OCI-LY7 (cell line): ENCODE measurements at regions not wholly inside any gene's neighbourhood (a gene's known extent, or its start where the extent isn't known, plus 50 kb on each side); places are given as distances from the start of the nearest gene placed in this dataset.

Experiments
- BruUV-seq: library from RNA; stranded (reverse); fragments of 400-500 nt; replicated peaks from 2 replicates; lab custom pipeline; 2021; lab: Mats Ljungman, UMichigan
- CTCF ChIA-PET: fragments of 300-600 bp; sonication (Branson Sonifier 250); formaldehyde crosslinking; loops from one replicate; lab custom pipeline; 2022; ENCODE audit warnings: antibody characterized with exemption; ENCODE audit not compliant: unreplicated experiment; lab: Charles Lee
- POLR2A ChIA-PET: fragments of 300-600 bp; sonication (Branson Sonifier 250); formaldehyde crosslinking; loops from one replicate; lab custom pipeline; 2022; ENCODE audit warnings: antibody characterized with exemption; lab: Charles Lee
- DNase-seq: peaks from one replicate; pipeline ENCODE4 v3.0.0-alpha.2; 2015; ENCODE audit warnings: low spot score
- H2AFZ ChIP-seq: fragments of 200-600 bp; sonication (generic), shearing (Covaris generic); 2 replicates; pipeline ENCODE4 v1.6.1; 2014; ENCODE audit warnings: mild to moderate bottlenecking, antibody characterized with exemption, low read length, moderate library complexity
- H3K27ac ChIP-seq: fragments of 200-600 bp; sonication (generic); 2 replicates; pipeline ENCODE4 v1.5.1; 2014; ENCODE audit warnings: mixed run types, low read depth, mild to moderate bottlenecking, moderate library complexity, low read length, inconsistent platforms; ENCODE audit not compliant: poor library complexity, severe bottlenecking
- H3K36me3 ChIP-seq: fragments of 200-600 bp; sonication (generic); 2 replicates; pipeline ENCODE4 v1.6.1; 2014; ENCODE audit warnings: mild to moderate bottlenecking, antibody characterized with exemption, low read length, moderate library complexity, mixed read lengths; ENCODE audit not compliant: insufficient read depth
- H3K4me1 ChIP-seq: fragments of 200-600 bp; sonication (generic); 2 replicates; pipeline ENCODE4 v1.5.1; 2014; ENCODE audit warnings: mild to moderate bottlenecking, low read length; ENCODE audit not compliant: insufficient read depth, poor library complexity, severe bottlenecking
- H3K4me2 ChIP-seq: fragments of 200-600 bp; sonication (generic); 2 replicates; pipeline ENCODE4 v1.6.1; 2014; ENCODE audit warnings: mild to moderate bottlenecking, low read length
- H3K4me3 ChIP-seq: fragments of 200-600 bp; sonication (generic); 2 replicates; pipeline ENCODE4 v1.5.1; 2014; ENCODE audit warnings: mild to moderate bottlenecking, low read depth, low read length; ENCODE audit not compliant: poor library complexity, severe bottlenecking
- H3K79me2 ChIP-seq: fragments of 200-600 bp; sonication (generic); 2 replicates; pipeline ENCODE4 v1.6.1; 2016; ENCODE audit warnings: low read depth, mild to moderate bottlenecking, low read length, moderate library complexity, mixed read lengths; ENCODE audit not compliant: insufficient read depth
- H3K9me2 ChIP-seq: fragments of 200-600 bp; sonication (generic); 2 replicates; pipeline ENCODE4 v1.6.1; 2016; ENCODE audit warnings: mild to moderate bottlenecking, low read length, mixed read lengths; ENCODE audit not compliant: insufficient read depth
- H3K9me3 ChIP-seq: fragments of 200-600 bp; sonication (generic); 2 replicates; pipeline ENCODE4 v1.6.1; 2014; ENCODE audit warnings: mild to moderate bottlenecking, mixed run types, low read length, mixed read lengths
- H4K20me1 ChIP-seq: fragments of 200-600 bp; sonication (generic); 2 replicates; pipeline ENCODE4 v1.6.1; 2014; ENCODE audit warnings: mild to moderate bottlenecking, antibody characterized with exemption, low read length, moderate library complexity, mixed read lengths; ENCODE audit not compliant: insufficient read depth
- EZH2phosphoT487 ChIP-seq: fragments of 200-600 bp; sonication (generic); IDR thresholded peaks from 2 replicates; pipeline ENCODE4 v1.6.1; 2018; ENCODE audit warnings: low read depth, borderline replicate concordance, mild to moderate bottlenecking, mixed run types, antibody characterized with exemption, low read length, moderate library complexity, mixed read lengths
- intact Hi-C: fragments of 100-400 bp; cut with micrococcal nuclease; formaldehyde crosslinking; loops from one replicate; pipeline ENCODE4 v1.10.0; 2022; ENCODE audit not compliant: unreplicated experiment
- TF ChIP-seq, protein P1 (sequence below): fragments of 200-600 bp; sonication (generic); conservative IDR thresholded peaks from 2 replicates; pipeline ENCODE4 v1.5.1; 2014; ENCODE audit warnings: mild to moderate bottlenecking, antibody characterized with exemption, low read length, moderate library complexity, mixed read lengths

DNA sequence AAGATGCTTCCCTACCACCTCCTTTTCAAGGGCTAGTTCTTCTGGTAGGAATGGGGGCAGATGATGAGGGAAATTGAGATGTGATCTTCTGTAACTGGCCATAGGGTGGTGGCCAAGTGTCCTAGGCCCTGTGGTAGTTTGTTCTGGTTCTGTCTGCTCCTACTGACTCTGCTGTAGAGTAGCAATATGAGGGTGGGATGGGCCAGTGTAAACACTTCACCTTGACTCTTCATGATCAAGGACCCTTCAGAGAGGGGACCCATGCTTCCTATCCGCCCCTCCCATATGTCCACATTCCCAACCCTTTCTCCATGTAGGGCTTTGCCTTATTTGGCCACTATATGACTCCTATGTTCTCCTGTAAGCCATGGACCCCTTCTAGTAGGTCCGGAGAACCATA lies 230.3 kb upstream of the SESN3 start:
- H3K9me2 ChIP-seq: no peaks in the 10 kb centered on the region
- no peak overlapping the region for H3K4me2 ChIP-seq
- CTCF ChIA-PET: no interaction called here
- no peak for TF ChIP-seq EZH2phosphoT487
- TF ChIP-seq, protein P1, sequence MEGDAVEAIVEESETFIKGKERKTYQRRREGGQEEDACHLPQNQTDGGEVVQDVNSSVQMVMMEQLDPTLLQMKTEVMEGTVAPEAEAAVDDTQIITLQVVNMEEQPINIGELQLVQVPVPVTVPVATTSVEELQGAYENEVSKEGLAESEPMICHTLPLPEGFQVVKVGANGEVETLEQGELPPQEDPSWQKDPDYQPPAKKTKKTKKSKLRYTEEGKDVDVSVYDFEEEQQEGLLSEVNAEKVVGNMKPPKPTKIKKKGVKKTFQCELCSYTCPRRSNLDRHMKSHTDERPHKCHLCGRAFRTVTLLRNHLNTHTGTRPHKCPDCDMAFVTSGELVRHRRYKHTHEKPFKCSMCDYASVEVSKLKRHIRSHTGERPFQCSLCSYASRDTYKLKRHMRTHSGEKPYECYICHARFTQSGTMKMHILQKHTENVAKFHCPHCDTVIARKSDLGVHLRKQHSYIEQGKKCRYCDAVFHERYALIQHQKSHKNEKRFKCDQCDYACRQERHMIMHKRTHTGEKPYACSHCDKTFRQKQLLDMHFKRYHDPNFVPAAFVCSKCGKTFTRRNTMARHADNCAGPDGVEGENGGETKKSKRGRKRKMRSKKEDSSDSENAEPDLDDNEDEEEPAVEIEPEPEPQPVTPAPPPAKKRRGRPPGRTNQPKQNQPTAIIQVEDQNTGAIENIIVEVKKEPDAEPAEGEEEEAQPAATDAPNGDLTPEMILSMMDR: no peak
- no peak for DNase-seq
- H3K4me1 ChIP-seq: no peaks in the 10 kb centered on the region
- H2AFZ ChIP-seq: no peak overlapping the region
- no TSS peak for BruUV-seq
- intact Hi-C loops: no loop called here
- no peaks in the 10 kb centered on the region for H3K36me3 ChIP-seq
- H3K27ac ChIP-seq: no peak overlapping the region
- no peak overlapping the region for H3K4me3 ChIP-seq
- POLR2A ChIA-PET: interaction anchor here (0.5 to 1.4 kb wide), 2 partner anchors 26 to 37 kb away, joined by 4 to 5 read pairs; no protein-coding TSS in a partner anchor
- no peaks in the 10 kb centered on the region for H3K9me3 ChIP-seq
- H4K20me1 ChIP-seq: no peaks in the 10 kb centered on the region
- H3K79me2 ChIP-seq: no peaks in the 10 kb centered on the region

DNA sequence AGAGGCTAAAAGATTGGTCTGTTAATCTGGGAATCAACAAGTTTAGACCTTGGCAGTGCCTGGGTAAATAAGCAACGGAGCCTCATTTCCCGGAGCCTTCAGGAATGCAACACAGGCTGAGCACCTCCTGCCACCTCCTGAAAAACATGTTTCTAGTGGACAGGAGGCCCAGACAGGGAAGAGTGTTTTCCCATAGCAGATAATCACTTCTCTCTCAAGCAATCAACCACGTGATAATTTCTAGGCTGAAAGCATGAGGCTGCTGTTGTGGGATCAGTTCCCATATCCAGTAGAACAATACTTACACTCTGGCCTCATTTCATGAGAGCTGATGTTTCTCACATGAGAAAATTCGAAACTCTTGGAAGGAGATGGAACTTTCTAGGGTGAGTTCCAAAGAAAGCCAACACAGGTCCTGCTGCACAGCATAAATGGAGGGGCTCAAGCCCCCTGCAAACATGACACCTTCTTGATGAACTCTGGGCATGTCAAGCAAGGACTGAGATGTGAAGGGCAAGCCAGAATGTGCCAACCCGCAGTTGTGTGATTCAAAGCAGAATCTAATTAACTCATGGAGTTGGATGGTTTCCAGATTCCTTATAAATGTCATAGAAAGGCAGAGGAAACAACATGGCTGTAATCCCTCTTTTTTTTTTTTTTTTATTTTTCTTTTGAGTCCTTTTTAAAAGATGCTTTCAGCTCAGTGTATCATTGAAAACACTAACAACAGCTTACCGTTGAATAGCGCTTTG lies 228.5 kb upstream of the SESN3 start:
- no TSS peak for BruUV-seq
- no peak overlapping the region for H3K27ac ChIP-seq
- ChIA-PET POLR2A (no interaction called here), CTCF (no interaction called here)
- no peaks in the 10 kb centered on the region for H3K4me1 ChIP-seq
- H3K36me3 ChIP-seq: no peaks in the 10 kb centered on the region
- H3K9me3 ChIP-seq: no peaks in the 10 kb centered on the region
- no peaks in the 10 kb centered on the region for H3K79me2 ChIP-seq
- no peak for DNase-seq
- H3K9me2 ChIP-seq: no peaks in the 10 kb centered on the region
- no peaks in the 10 kb centered on the region for H4K20me1 ChIP-seq
- intact Hi-C loops: no loop called here
- no peak overlapping the region for H3K4me3 ChIP-seq
- H2AFZ ChIP-seq: no peak overlapping the region
- TF ChIP-seq EZH2phosphoT487: no peak
- TF ChIP-seq, protein P1: no peak
- no peak overlapping the region for H3K4me2 ChIP-seq
